Mesodermal cell (in vitro differentiated cells): ENCODE measurements at regions not wholly inside any gene's neighbourhood (a gene's known extent, or its start where the extent isn't known, plus 50 kb on each side); places are given as distances from the start of the nearest gene placed in this dataset.

Source experiments
- H3K27ac ChIP-seq: 2 replicates; pipeline ENCODE4 v1.7.0; 2013; ENCODE audit warnings: mild to moderate bottlenecking, low read depth, low read length, moderate library complexity; ENCODE audit not compliant: severe bottlenecking
- H3K36me3 ChIP-seq: 2 replicates; pipeline ENCODE4 v1.7.1; 2013; ENCODE audit warnings: mild to moderate bottlenecking, low read length, moderate library complexity; ENCODE audit not compliant: control insufficient read depth, insufficient read depth
- H3K4me1 ChIP-seq: one replicate; pipeline ENCODE4 v1.7.1; 2013; ENCODE audit warnings: mild to moderate bottlenecking, low read length; ENCODE audit not compliant: insufficient read depth, control insufficient read depth, poor library complexity, severe bottlenecking
- H3K4me3 ChIP-seq: 2 replicates; pipeline ENCODE4 v1.7.0; 2013; ENCODE audit warnings: low read length, control low read depth, mild to moderate bottlenecking; ENCODE audit not compliant: insufficient read depth, poor library complexity, severe bottlenecking; ENCODE audit errors: extremely low read depth
- H3K9me3 ChIP-seq: 2 replicates; pipeline ENCODE4 v1.7.1; 2013; ENCODE audit warnings: mild to moderate bottlenecking, low read length, moderate library complexity; ENCODE audit not compliant: control insufficient read depth
- WGBS, 2 experiments: methylation state at CpG; one replicate each; pipeline ENCODE4 v1.1.5; 2013; ENCODE audit warnings: missing lambda C conversion rate in 2 of 2; ENCODE audit not compliant: insufficient coverage in 2 of 2; 5-methylcytosine and 5-hydroxymethylcytosine counted together

DNA sequence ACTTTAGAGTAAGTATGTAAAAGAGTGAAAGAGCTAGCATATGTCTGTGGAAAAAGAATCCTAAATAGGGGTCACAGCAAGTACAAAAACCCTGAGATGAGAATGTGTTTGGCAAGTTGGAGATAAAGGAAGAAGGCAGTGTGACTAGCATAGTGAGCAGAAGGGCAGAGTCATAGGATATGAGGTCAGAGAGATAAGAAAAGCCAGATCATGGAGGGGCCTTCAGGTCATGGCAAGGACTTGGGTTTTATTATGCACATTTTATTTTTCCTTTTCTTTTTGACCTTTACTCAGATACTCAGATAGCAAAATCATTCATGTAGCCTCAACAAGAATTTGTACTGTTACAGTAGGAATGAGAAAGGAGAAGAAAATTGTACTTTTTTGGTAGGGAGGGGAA lies 138.0 kb downstream of the GJA1 start:
- Histone ChIP-seq H3K4me3 (no peak overlapping the region), H3K9me3 (no peaks in the 10 kb centered on the region), H3K27ac (peak overlapping the region; percentile 76), H3K36me3 (no peaks in the 10 kb centered on the region), H3K4me1 (peaks cover 31% of the 10 kb centered on the region)

DNA sequence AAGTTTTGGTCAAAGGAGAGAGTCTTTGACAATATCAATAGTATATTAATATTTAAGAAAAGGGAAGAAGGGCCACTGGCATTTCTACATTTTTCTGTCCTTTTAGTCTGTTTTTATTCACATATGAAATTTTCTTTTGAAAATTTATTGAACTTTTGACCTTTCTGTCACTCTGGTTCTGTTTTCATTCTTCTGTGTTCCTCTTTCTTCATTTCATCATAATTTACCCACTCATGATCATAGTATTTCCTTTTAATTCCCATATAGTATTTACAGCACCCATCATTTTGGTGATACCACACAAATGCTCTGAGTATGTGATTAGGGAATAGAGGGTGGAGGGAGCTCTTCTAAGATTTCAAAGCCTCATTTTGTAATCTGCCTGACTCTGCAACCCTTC lies 142.8 kb downstream of the GJA1 start:
- H3K4me1 ChIP-seq, result peaks cover 13% of the 10 kb centered on the region
- no peak overlapping the region for H3K27ac ChIP-seq
- no peak overlapping the region for H3K4me3 ChIP-seq
- H3K36me3 ChIP-seq, result no peaks in the 10 kb centered on the region
- no peaks in the 10 kb centered on the region for H3K9me3 ChIP-seq

DNA sequence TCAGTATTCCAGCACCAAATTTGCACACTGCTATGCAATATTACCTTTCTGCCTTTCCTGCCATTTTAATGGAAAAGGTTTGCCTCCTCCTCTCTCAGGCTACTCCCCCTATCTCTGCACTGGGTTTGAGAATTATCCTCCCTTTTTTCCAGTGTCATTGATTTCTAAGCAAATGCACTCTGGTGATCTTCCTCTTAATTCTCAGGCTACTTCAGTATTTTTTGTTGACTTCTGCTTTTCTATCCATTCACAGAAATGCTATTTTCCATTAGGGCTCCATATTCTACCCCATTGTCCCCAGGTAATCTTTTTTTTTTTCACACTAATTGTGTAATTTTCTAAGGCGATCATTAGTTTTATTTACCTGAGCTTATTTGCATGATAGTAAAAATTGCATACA lies 144.0 kb downstream of the GJA1 start:
- Histone ChIP-seq H3K4me3 (no peak overlapping the region), H3K9me3 (no peaks in the 10 kb centered on the region), H3K36me3 (no peaks in the 10 kb centered on the region), H3K4me1 (peaks cover under 1% of the 10 kb centered on the region), H3K27ac (no peak overlapping the region)
- no CpG with 5 or more reads among the region's 1 CpG for WGBS, 2 experiments

DNA sequence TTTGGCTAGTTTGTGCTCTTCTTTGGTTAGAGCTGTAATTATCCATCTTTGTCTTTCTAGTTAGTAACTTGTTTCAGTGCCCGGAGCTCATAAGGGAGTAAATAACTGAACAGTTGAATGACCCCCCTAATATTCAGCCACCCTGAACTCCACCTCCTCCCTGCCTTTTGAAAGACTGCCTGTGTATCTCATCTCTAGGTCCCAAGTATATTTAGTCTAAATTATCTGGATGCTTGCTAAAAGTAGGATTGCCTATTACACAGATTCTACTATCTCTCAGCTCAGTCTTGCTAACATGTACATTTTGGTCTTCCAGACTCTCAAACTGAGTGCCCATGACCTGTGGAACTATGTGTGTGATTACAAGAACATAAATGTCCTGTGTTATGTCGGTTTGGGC lies 145.9 kb downstream of the GJA1 start:
- Histone ChIP-seq H3K4me1 (peaks cover 3% of the 10 kb centered on the region), H3K9me3 (no peaks in the 10 kb centered on the region), H3K4me3 (no peak overlapping the region), H3K36me3 (no peaks in the 10 kb centered on the region), H3K27ac (no peak overlapping the region)
- WGBS, 2 experiments, result 100% methylated on average over 1 of the region's 2 CpGs; no CpG with 5 or more reads in 1 of the 2 experiments

DNA sequence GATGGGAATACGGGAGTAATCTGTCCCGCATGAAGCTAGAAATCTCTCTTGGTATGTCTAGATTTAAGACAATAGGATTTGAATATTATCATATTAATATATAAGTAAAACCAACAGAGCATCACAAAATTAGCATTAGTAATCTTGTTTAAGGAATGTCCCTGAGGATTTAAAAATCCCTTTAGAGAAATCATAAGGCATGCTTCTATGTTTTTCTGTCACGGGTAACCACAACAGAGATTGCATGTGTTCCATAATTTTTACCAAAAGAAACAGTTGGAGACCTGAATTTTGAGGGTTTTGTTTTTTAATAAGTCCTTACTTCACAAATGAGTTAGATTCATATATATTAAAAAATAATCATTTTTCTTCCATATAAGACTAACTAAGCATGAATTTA lies 146.8 kb downstream of the GJA1 start:
- Histone ChIP-seq H3K36me3 (no peaks in the 10 kb centered on the region), H3K4me1 (peaks cover 3% of the 10 kb centered on the region), H3K9me3 (no peaks in the 10 kb centered on the region), H3K4me3 (no peak overlapping the region), H3K27ac (no peak overlapping the region)
- no CpG with 5 or more reads among the region's 3 CpGs for WGBS, 2 experiments

DNA sequence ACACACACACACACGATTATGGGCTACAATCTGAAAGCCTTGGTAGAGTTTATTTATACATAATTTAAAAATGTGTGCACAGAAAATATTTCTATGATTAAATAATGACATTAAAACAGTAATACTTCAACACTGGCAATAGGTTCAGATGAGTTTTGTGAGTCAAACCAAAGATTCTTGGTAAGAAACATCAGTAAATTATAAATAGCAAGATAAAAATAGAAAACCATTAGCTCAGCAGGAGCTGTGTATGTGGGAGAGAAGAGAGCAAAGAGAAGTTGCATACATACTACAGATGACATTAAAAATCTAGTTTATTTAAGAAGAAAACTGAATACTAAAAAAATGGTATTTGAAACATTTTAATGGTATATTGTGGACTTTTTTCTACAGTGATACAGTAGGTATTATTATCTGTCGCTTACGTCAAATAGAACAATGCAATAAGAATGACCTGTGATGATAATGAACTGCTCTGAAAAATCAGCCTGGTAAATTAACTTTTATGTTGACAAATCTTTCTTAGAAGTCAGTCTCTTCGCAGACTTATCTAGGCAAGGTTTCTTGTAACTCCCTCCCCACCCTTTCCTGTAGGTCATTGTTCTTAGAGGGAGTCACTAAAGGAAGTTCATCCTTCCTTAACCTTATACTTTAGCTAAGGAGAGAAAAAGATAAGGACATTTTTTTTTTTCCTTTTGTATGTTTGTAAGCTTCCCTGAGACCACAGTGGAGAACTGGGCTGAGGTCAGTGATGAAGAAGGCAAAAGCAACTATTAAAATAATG lies 149.3 kb downstream of the GJA1 start:
- no peak overlapping the region for H3K4me3 ChIP-seq
- no peaks in the 10 kb centered on the region for H3K36me3 ChIP-seq
- peaks cover 3% of the 10 kb centered on the region for H3K4me1 ChIP-seq
- WGBS, 2 experiments, result 91 to 93% methylated on average over 2 of the region's 4 CpGs
- no peaks in the 10 kb centered on the region for H3K9me3 ChIP-seq
- H3K27ac ChIP-seq, result no peak overlapping the region

DNA sequence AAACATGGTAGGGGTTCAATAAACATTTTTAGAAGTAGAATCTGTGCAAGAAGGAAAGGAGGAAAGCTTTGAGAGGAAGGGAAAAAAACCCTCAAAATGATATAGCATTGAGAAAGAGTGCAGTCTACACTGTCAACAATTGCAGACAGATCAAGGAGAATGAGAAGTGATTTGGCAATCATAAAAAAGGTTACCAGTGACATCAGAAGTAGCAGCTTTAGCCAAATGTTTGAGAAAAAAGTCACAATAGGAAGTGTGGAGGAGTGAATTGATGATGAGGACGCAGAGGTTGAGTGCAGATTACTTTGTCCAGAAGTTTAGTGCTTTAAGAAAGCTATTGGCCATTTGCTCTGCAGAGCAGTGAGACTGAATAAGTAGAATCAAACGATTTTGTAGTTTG lies 155.0 kb downstream of the GJA1 start:
- no peak overlapping the region for H3K4me3 ChIP-seq
- no peaks in the 10 kb centered on the region for H3K36me3 ChIP-seq
- H3K9me3 ChIP-seq, result no peaks in the 10 kb centered on the region
- H3K4me1 ChIP-seq, result peaks cover 6% of the 10 kb centered on the region
- 74 to 77% methylated on average over 2 of the region's 2 CpGs for WGBS, 2 experiments
- no peak overlapping the region for H3K27ac ChIP-seq

DNA sequence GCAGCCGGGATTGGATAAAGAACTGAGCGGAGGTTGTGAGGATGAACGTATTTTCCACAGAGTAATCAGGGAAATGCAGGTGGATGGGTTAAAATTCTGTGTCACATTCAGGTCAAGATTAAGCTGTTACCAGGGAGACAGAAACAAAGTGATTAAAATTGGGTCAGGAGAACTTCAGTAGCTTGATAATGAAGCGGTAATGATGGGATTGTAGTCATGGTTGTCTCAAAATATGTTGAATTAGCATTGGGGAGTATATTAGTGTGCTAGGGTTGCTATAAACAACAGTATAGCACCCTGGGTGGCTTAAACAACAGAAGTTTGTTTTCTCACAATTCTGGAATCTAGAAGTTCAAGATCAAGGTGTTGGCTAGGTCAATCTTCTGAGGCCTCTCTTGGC lies 155.5 kb downstream of the GJA1 start:
- H3K36me3 ChIP-seq, result no peaks in the 10 kb centered on the region
- peaks cover 6% of the 10 kb centered on the region for H3K4me1 ChIP-seq
- no peaks in the 10 kb centered on the region for H3K9me3 ChIP-seq
- no peak overlapping the region for H3K27ac ChIP-seq
- WGBS, 2 experiments, result 96 to 98% methylated on average over 4 of the region's 4 CpGs
- no peak overlapping the region for H3K4me3 ChIP-seq

DNA sequence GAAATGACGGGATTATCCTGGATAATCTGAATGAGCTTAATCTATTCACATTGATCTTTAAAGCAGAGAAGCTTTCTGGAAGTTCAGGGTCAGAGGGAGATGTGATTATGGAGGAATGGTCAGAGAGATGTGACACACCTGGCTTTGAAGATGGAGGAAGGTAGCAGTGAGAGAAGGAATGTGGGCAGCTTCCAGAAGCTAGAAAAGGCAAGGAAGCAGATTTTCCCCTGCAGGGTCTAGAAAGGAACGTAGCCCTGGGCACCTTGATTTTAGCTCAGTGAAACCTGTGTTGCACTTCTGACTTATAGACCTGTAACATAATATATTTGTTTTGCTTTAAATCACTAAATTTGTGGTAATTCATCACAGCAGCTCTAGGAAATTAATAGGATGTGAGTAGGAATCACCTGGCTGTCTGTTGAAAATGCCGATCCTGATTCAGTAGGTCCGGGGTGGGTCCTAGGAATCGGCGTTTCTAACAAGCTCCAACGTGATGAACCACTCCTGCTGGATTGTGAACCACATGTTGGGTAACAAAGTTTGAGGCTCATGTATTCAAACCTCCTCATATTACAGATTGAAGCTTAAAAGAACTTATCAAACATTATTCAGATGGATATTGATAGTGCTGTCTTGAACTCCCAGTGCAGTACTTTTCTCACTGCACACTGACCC lies 157.0 kb downstream of the GJA1 start:
- H3K4me3 ChIP-seq, result no peak overlapping the region
- H3K36me3 ChIP-seq, result no peaks in the 10 kb centered on the region
- H3K4me1 ChIP-seq, result peaks cover 6% of the 10 kb centered on the region
- H3K9me3 ChIP-seq, result no peaks in the 10 kb centered on the region
- WGBS, 2 experiments, result 100% methylated on average over 1 to 2 of the region's 7 CpGs
- no peak overlapping the region for H3K27ac ChIP-seq

DNA sequence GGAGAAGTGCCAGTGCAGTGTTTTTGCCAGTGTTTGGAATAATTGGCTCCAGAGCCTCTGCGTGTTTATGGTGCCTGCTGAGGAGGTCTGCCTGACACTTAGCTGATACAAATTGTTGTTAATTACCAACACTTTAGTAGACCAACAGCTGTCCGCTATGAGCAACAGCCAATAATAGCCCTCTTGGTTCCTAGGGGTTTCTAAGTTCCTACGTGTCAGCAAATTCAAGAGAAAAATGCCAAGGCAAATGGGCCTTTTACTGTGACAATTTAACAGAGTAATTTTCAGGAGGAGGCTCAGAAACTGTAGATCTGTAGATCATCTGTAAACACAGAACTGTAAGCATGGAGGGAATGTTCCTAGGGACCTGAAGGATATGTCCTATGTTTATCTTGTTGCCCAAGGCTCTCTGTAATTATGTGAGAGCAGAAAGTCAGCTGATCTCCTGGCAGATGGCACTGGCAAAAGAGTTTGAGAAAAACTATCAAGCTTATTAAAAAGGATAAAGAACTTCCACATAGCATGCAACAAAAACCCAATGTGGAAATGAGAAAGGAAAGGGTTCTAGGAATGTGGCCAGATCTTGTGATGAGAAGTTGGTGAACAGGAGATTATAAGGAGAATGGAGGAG lies 157.7 kb downstream of the GJA1 start:
- Histone ChIP-seq H3K4me3 (no peak overlapping the region), H3K4me1 (peaks cover 6% of the 10 kb centered on the region), H3K36me3 (no peaks in the 10 kb centered on the region), H3K27ac (no peak overlapping the region), H3K9me3 (no peaks in the 10 kb centered on the region)
- 80 to 83% methylated on average over 2 to 3 of the region's 3 CpGs for WGBS, 2 experiments

DNA sequence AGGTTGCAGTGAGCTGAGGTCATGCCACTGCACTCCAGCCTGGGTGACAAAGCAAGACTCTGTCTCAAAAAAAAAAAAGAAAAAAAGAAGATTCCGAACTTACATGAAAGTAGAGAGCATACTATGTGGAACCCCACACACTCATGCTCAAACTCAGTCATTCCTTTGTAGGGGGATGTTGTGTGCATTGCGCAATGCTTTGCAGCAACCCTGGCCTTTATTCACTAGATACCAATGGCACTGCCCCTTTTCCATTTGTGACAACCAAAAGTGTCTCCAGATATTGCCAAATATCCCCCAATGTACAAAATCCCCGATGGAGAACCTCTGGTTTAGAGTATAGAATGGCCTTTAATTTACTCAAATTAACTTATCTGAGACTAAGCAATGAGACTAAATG lies 158.6 kb downstream of the GJA1 start:
- no peak overlapping the region for H3K27ac ChIP-seq
- H3K36me3 ChIP-seq, result no peaks in the 10 kb centered on the region
- no peaks in the 10 kb centered on the region for H3K9me3 ChIP-seq
- peaks cover 6% of the 10 kb centered on the region for H3K4me1 ChIP-seq
- WGBS, 2 experiments, result 100% methylated on average over 1 of the region's 3 CpGs; no CpG with 5 or more reads in 1 of the 2 experiments
- H3K4me3 ChIP-seq, result no peak overlapping the region
